ENCODE measurements at regions not wholly inside any gene's neighbourhood (a gene's known extent, or its start where the extent isn't known, plus 50 kb on each side); places are given as distances from the start of the nearest gene placed in this dataset.

- TF ChIP-seq CTCF (IDR thresholded peaks at IDR 0.05; ENCODE audit: control insufficient read depth, extremely low read depth, insufficient read depth), result no peak
- H3K4me3 ChIP-seq (ENCODE audit: low read depth, low read length), result no peak overlapping the region
- no peak for DNase-seq (ENCODE audit: low read depth)
These were observed 319.3 kb upstream of the GRAMD2B start for GRCh38 chr5:126103868-126104267.

GRCh38 chr5:126104341-126104740 is 318.9 kb upstream of the GRAMD2B start:
- no peak for TF ChIP-seq CTCF (IDR thresholded peaks at IDR 0.05; ENCODE audit: control insufficient read depth, extremely low read depth, insufficient read depth)
- H3K4me3 ChIP-seq (ENCODE audit: low read depth, low read length), result no peak overlapping the region
- DNase-seq (ENCODE audit: low read depth), result no peak

- TF ChIP-seq CTCF (IDR thresholded peaks at IDR 0.05; ENCODE audit: control insufficient read depth, extremely low read depth, insufficient read depth), result no peak
- peak; percentile 72 for DNase-seq (ENCODE audit: low read depth)
- H3K4me3 ChIP-seq (ENCODE audit: low read depth, low read length), result no peak overlapping the region
These were observed 318.3 kb upstream of the GRAMD2B start for GRCh38 chr5:126104951-126105350.

GRCh38 chr5:126106029-126106428 is 317.2 kb upstream of the GRAMD2B start:
- DNase-seq (ENCODE audit: low read depth), result no peak
- no peak overlapping the region for H3K4me3 ChIP-seq (ENCODE audit: low read depth, low read length)
- TF ChIP-seq CTCF (IDR thresholded peaks at IDR 0.05; ENCODE audit: control insufficient read depth, extremely low read depth, insufficient read depth), result no peak

GRCh38 chr5:126107381-126107780 is 315.8 kb upstream of the GRAMD2B start:
- TF ChIP-seq CTCF (IDR thresholded peaks at IDR 0.05; ENCODE audit: control insufficient read depth, extremely low read depth, insufficient read depth), result no peak
- DNase-seq (ENCODE audit: low read depth), result no peak
- no peak overlapping the region for H3K4me3 ChIP-seq (ENCODE audit: low read depth, low read length)

- no peak overlapping the region for H3K4me3 ChIP-seq (ENCODE audit: low read depth, low read length)
- no peak for TF ChIP-seq CTCF (IDR thresholded peaks at IDR 0.05; ENCODE audit: control insufficient read depth, extremely low read depth, insufficient read depth)
- no peak for DNase-seq (ENCODE audit: low read depth)
These were observed 314.7 kb upstream of the GRAMD2B start for GRCh38 chr5:126108470-126108869.

GRCh38 chr5:126115059-126115629 is 308.1 kb upstream of the GRAMD2B start:
- no peak for DNase-seq (ENCODE audit: low read depth)
- TF ChIP-seq CTCF (IDR thresholded peaks at IDR 0.05; ENCODE audit: control insufficient read depth, extremely low read depth, insufficient read depth), result no peak

More at GRCh38 chr5:126115059-126115629, 308.1 kb upstream of the GRAMD2B start:
- no peak overlapping the region for H3K4me3 ChIP-seq (ENCODE audit: low read depth, low read length)

Data from LNCaP clone FGC (cell line).